Posterior cingulate gyrus (tissue), 11 donors: ENCODE measurements at regions not wholly inside any gene's neighbourhood (a gene's known extent, or its start where the extent isn't known, plus 50 kb on each side); places are given as distances from the start of the nearest gene placed in this dataset.

Experiments
- DNase-seq, 10 donors: peaks; one replicate each; pipeline versions ENCODE4 v3.0.0 to v3.0.0-alpha.2; 2020 to 2021; ENCODE audit warnings: mixed read lengths in 3 of 10
- intact Hi-C: fragments of 100-400 bp; cut with DNase I; formaldehyde crosslinking; loops from one replicate; pipeline ENCODE4 v1.15.1; 2023

DNA sequence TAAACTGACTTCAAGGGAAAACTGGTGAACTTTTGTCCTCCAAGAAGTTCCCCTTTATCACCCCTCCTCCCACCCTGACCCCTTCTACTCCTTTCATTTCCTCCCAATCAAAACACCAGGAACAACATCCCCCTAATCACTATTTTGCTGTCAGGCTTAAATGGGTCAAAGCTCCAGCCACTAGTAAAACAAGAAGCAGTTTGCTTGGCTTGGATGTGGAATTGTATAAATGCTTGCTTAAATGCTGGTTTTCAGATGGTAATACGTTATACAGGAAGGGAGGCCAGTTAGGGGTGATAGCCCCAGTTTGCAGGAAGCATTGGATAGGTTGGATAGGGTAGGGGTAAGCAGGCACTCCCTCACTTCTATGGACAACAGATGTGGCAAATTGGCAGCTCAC lies 473.6 kb downstream of the AGTPBP1 start:
- no peak for DNase-seq
- intact Hi-C loops = no loop called here

DNA sequence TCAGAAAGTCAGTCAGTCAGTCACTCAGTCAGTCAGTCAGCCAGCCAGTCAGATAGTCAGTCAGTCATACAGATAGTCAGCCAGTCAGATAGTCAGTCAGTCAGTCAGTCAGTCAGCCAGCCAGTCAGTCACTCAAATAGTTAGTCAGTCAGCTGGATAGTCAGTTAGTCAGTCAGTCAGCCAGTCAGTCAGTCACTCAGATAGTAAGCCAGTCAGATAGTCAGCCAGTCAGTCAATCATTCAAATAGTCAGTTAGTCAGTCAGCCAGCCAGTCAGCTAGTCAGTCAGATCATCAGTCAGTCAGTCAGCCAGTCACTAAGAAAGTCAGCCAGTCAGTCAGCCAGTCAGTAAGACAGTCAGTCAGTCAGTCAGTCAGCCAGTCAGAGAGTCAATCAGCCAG lies 477.1 kb downstream of the AGTPBP1 start:
- intact Hi-C loops = no loop called here
- DNase-seq = no peak

GRCh38 chr9:85263288-85263687 lies 478.5 kb downstream of the AGTPBP1 start:
- no peak for DNase-seq
- intact Hi-C loops = no loop called here

- intact Hi-C loops = no loop called here
- no peak for DNase-seq
These were observed 479.4 kb downstream of the AGTPBP1 start for GRCh38 chr9:85262333-85262732.

- no peak for DNase-seq
- intact Hi-C loops = no loop called here
These were observed 481.4 kb downstream of the AGTPBP1 start for GRCh38 chr9:85260275-85260845.

DNA sequence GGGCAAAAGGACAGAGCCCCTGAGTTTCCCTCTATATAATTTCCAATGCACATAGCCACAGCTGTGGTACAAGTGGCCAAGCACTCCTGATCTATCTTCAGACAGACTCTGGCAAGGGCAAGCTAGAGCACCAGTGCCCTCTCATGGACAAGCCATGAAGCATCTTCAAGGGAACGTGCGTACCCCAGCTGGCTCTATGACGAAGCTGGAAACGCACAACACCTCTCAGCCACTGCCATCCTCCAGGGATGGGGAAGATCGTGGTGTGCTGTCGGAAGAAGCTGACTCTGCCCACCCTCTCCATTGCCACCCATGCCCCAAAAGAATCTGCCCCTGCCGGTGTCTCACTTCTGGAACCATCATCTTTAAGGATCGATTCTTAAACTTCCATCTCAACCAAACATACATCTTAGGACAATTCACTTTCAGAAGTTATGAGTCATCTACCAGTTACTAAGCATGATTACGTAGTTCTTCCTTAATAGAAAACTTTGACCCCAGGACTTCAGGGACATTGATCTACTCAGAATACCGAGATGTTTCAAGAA lies 482.9 kb downstream of the AGTPBP1 start:
- intact Hi-C loops = loop anchor here (1.0 to 10.0 kb wide), 5 partner anchors 234 to 864 kb away; no protein-coding TSS in a partner anchor
- DNase-seq = peak; percentile 68 to 97 (median 82)

- intact Hi-C loops = loop anchor here (1.0 to 10.0 kb wide), 5 partner anchors 233 to 863 kb away; no protein-coding TSS in a partner anchor
- DNase-seq = no peak
These were observed 483.5 kb downstream of the AGTPBP1 start for GRCh38 chr9:85258236-85258635.

- DNase-seq = no peak
- intact Hi-C loops = no loop called here
These were observed 492.5 kb downstream of the AGTPBP1 start for GRCh38 chr9:85249313-85249621.

GRCh38 chr9:85248514-85249312 lies 493.0 kb downstream of the AGTPBP1 start:
- DNase-seq = no peak
- intact Hi-C loops = no loop called here

GRCh38 chr9:85246541-85246940 lies 495.2 kb downstream of the AGTPBP1 start:
- intact Hi-C loops = no loop called here
- no peak for DNase-seq

- DNase-seq = no peak
- intact Hi-C loops = no loop called here
These were observed 496.9 kb downstream of the AGTPBP1 start for GRCh38 chr9:85244856-85245255.

- intact Hi-C loops = no loop called here
- DNase-seq = no peak
These were observed 497.8 kb downstream of the AGTPBP1 start for GRCh38 chr9:85243977-85244376.

GRCh38 chr9:85237478-85237877 lies 504.3 kb downstream of the AGTPBP1 start:
- intact Hi-C loops = no loop called here
- no peak for DNase-seq

- intact Hi-C loops = no loop called here
- DNase-seq = no peak
These were observed 511.7 kb downstream of the AGTPBP1 start for GRCh38 chr9:85230081-85230480.

GRCh38 chr9:85228111-85228855 lies 513.5 kb downstream of the AGTPBP1 start:
- intact Hi-C loops = no loop called here
- no peak for DNase-seq

DNA sequence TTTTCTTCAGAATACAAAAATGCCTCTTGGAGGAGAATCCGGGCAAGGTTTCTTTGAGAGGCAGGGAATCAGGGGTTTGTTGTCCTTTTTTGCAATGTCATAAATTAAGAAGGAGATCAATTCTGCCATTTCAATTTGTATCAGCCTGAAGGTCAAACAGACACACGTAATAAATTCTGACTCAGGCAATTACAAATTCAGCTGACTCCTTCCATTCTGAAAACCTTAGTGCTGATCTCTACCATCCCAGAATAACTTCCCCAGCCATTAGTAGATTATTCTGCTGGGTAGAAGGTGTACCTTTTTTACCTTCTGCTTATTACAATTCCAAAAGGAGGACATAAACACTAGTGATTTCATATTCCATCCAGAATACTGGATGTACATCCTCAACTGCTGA lies 516.6 kb downstream of the AGTPBP1 start:
- intact Hi-C loops = no loop called here

GRCh38 chr9:85224729-85225128 lies 517.0 kb downstream of the AGTPBP1 start:
- DNase-seq = no peak
- intact Hi-C loops = no loop called here

More for the DNA sequence above, 516.6 kb downstream of the AGTPBP1 start:
- DNase-seq = no peak

- intact Hi-C loops = no loop called here
- DNase-seq = no peak
These were observed 517.5 kb downstream of the AGTPBP1 start for GRCh38 chr9:85224301-85224700.

GRCh38 chr9:85223506-85224125 lies 518.1 kb downstream of the AGTPBP1 start:
- intact Hi-C loops = no loop called here
- no peak for DNase-seq

DNA sequence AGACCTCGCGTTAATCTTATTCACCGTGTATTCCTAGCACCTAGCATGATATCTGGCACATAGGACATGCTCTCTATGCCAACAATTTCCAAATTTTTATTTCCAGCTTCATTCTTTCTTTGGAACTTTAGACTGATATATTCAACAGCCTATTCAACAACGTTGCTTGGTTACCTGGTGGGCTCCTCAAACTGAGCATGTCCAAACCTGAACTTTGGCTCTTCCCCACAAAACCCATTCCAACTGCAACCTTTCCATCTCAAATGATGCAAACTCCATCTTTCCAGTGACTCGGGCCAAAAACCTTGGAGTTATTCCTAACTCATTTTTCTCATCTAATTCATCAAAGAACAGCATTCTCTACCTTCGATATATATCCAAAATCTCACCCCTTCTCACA lies 525.2 kb downstream of the AGTPBP1 start:
- DNase-seq = no peak
- intact Hi-C loops = no loop called here

GRCh38 chr9:85215961-85216360 lies 525.8 kb downstream of the AGTPBP1 start:
- intact Hi-C loops = no loop called here

More at GRCh38 chr9:85215961-85216360, 525.8 kb downstream of the AGTPBP1 start:
- no peak for DNase-seq
